Endothelial cell of umbilical vein (primary cell): ENCODE measurements at regions not wholly inside any gene's neighbourhood (a gene's known extent, or its start where the extent isn't known, plus 50 kb on each side); places are given as distances from the start of the nearest gene placed in this dataset.

ENCODE experiments used
- BruUV-seq: library from RNA; stranded (reverse); fragments of 400-500 nt; replicated peaks from 2 replicates; lab custom pipeline; 2021; lab: Mats Ljungman, UMichigan
- CTCF ChIA-PET: fragments of 300-600, 350-600 bp; sonication (Branson Sonifier 250); formaldehyde crosslinking; loops from one replicate; lab custom pipeline; 2021; ENCODE audit warnings: antibody characterized with exemption, inconsistent platforms; lab: Charles Lee
- POLR2A ChIA-PET: fragments of 300-600, 350-600 bp; sonication (Branson Sonifier 250); formaldehyde crosslinking; loops from one replicate; lab custom pipeline; 2021; ENCODE audit warnings: antibody characterized with exemption, inconsistent platforms; lab: Charles Lee
- DNase-seq: peaks from one replicate; pipeline ENCODE4 v3.0.0-alpha.2; 2011; ENCODE audit warnings: low read depth, low spot score
- FAIRE-seq: peaks from 2 replicates; lab custom pipeline; 2011; peaks lifted over from hg19 to GRCh38; lab: Jason Lieb, UNC
- H2AFZ ChIP-seq: 2 replicates; pipeline ENCODE4 v1.6.0; 2012; ENCODE audit warnings: low read depth, low read length, control low read depth, inconsistent platforms
- H3K27ac ChIP-seq: 2 replicates; pipeline ENCODE4 v1.5.1; 2011; ENCODE audit warnings: low read depth, mild to moderate bottlenecking, control low read depth, low read length, moderate library complexity; ENCODE audit not compliant: insufficient read depth
- H3K27me3 ChIP-seq, 2 experiments: 2 replicates each; pipeline versions ENCODE4 v1.6.0 to v1.6.1; 2011; ENCODE audit warnings: low read length in 2 of 2, mixed read lengths in 1 of 2; ENCODE audit not compliant: control insufficient read depth in 2 of 2, insufficient read depth in 2 of 2
- H3K36me3 ChIP-seq, 2 experiments: 2 replicates in 1 of 2; 3 replicates in 1 of 2; pipeline ENCODE4 v1.5.1; 2011; ENCODE audit warnings: low read length in 2 of 2, mild to moderate bottlenecking in 1 of 2, moderate library complexity in 1 of 2; ENCODE audit not compliant: control insufficient read depth in 2 of 2, insufficient read depth in 2 of 2; ENCODE audit errors: extremely low read depth in 1 of 2
- H3K4me1 ChIP-seq: 3 replicates; pipeline ENCODE4 v1.5.1; 2011; ENCODE audit warnings: mild to moderate bottlenecking, low read length; ENCODE audit not compliant: control insufficient read depth, insufficient read depth; ENCODE audit errors: extremely low read depth
- H3K4me2 ChIP-seq: 2 replicates; pipeline ENCODE4 v1.6.1; 2011; ENCODE audit warnings: low read length, control low read depth, mixed read lengths; ENCODE audit not compliant: insufficient read depth
- H3K4me3 ChIP-seq, 3 experiments: fragments of 200-600 bp in 1 of 3; sonication (generic), shearing (Covaris generic) in 1 of 3; replicated peaks in 1 of 3; 2 replicates each; pipeline ENCODE4 v1.5.1; 2011 to 2016; ENCODE audit warnings: control low read depth in 3 of 3, low read length in 3 of 3, mild to moderate bottlenecking in 2 of 3, inconsistent platforms in 1 of 3, low read depth in 1 of 3, moderate library complexity in 1 of 3; ENCODE audit not compliant: insufficient read depth in 1 of 3
- H3K79me2 ChIP-seq: 2 replicates; pipeline ENCODE4 v1.6.0; 2012; ENCODE audit warnings: low read length, inconsistent platforms; ENCODE audit not compliant: control insufficient read depth, insufficient read depth
- H3K9ac ChIP-seq: replicated peaks from 2 replicates; pipeline ENCODE3; 2011; ENCODE audit warnings: low read length, control low read depth; ENCODE audit not compliant: insufficient read depth; ENCODE audit errors: extremely low read depth
- H3K9me1 ChIP-seq: replicated peaks from 3 replicates; pipeline ENCODE4 v1.6.0; 2011; ENCODE audit warnings: mild to moderate bottlenecking, low read length; ENCODE audit not compliant: control insufficient read depth, insufficient read depth; ENCODE audit errors: extremely low read depth
- H3K9me3 ChIP-seq: replicated peaks from 2 replicates; pipeline ENCODE4 v1.5.1; 2012; ENCODE audit warnings: low read length, inconsistent platforms; ENCODE audit not compliant: control insufficient read depth, insufficient read depth
- H4K20me1 ChIP-seq: replicated peaks from 2 replicates; pipeline ENCODE3; 2011; ENCODE audit warnings: mild to moderate bottlenecking, low read length; ENCODE audit not compliant: control insufficient read depth, insufficient read depth; ENCODE audit errors: extremely low read depth
- CTCF ChIP-seq, 2 donors: IDR thresholded peaks; 1 replicate in 1 of 2; 2 replicates in 1 of 2; pipeline ENCODE4 v1.5.1; 2011; ENCODE audit warnings: low read length in 2 of 2, mild to moderate bottlenecking in 2 of 2, moderate library complexity in 2 of 2, control low read depth in 1 of 2, inconsistent platforms in 1 of 2, low read depth in 1 of 2; ENCODE audit not compliant: insufficient read depth in 1 of 2; ENCODE audit errors: extremely low read depth in 1 of 2
- EZH2 ChIP-seq: IDR thresholded peaks from 2 replicates; pipeline ENCODE4 v1.6.1; 2012; ENCODE audit warnings: borderline replicate concordance, low read depth, mild to moderate bottlenecking, moderate library complexity, low read length, inconsistent platforms; ENCODE audit not compliant: severe bottlenecking
- FOS ChIP-seq: IDR thresholded peaks from 2 replicates; pipeline ENCODE4 v1.6.1; 2011; ENCODE audit warnings: mild to moderate bottlenecking, low read length, moderate library complexity, borderline replicate concordance; ENCODE audit not compliant: insufficient read depth
- GATA2 ChIP-seq: IDR thresholded peaks from 2 replicates; pipeline ENCODE4 v1.7.0; 2011; ENCODE audit warnings: low read depth, mild to moderate bottlenecking, moderate library complexity, mixed read lengths, low read length; ENCODE audit not compliant: insufficient read length, insufficient read depth
- JUN ChIP-seq: IDR thresholded peaks from 2 replicates; pipeline ENCODE4 v1.6.1; 2011; ENCODE audit warnings: borderline replicate concordance, low read depth; ENCODE audit not compliant: insufficient read length, insufficient read depth
- MYC ChIP-seq: IDR thresholded peaks from one replicate; pipeline ENCODE4 v1.6.1; 2011; ENCODE audit warnings: mild to moderate bottlenecking, low read depth, low read length
- POLR2A ChIP-seq: IDR thresholded peaks from 2 replicates; pipeline ENCODE4 v1.6.1; 2012; ENCODE audit warnings: low read depth, mild to moderate bottlenecking, control low read depth, low read length
- POLR2AphosphoS5 ChIP-seq: IDR thresholded peaks from 2 replicates; pipeline ENCODE4 v1.6.1; 2012; ENCODE audit warnings: low read depth, mild to moderate bottlenecking, control low read depth, low read length, moderate library complexity; ENCODE audit not compliant: insufficient read depth
- dilution Hi-C: fragments of 300-500 bp; cut with MboI; formaldehyde crosslinking; loops from one replicate; pipeline ENCODE4 v1.15.0; 2019; ENCODE audit warnings: low sequenced_read_pairs; ENCODE audit not compliant: extremely low pct_ligation_motif_present
- intact Hi-C: fragments of 100-400 bp; cut with micrococcal nuclease; formaldehyde crosslinking; loops from one replicate; pipeline ENCODE4 v1.10.0; 2022
- TF ChIP-seq, protein P1 (sequence below): IDR thresholded peaks from 2 replicates; pipeline ENCODE4 v1.6.1; 2011; ENCODE audit not compliant: insufficient read depth, insufficient read length

- TF ChIP-seq MYC (no peak), POLR2A (no peak), JUN (no peak), EZH2 (no peak), GATA2 (no peak), FOS (no peak), CTCF (IDR thresholded peaks at IDR 0.05; ENCODE audit: extremely low read depth in 1 of 2, insufficient read depth in 1 of 2, low read depth in 1 of 2, low read length in 2 of 2) (no peak), POLR2AphosphoS5 (no peak)
- TF ChIP-seq, protein P1, sequence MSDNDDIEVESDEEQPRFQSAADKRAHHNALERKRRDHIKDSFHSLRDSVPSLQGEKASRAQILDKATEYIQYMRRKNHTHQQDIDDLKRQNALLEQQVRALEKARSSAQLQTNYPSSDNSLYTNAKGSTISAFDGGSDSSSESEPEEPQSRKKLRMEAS = no peak
- DNase-seq = no peak
- H2AFZ ChIP-seq = no peak overlapping the region
- no TSS peak for BruUV-seq
- dilution Hi-C loops (no loop called here), intact Hi-C loops (no loop called here)
- ChIA-PET POLR2A (interaction anchor here (0.7 kb wide), 1 partner anchor 79 kb away, joined by 4 read pairs; no protein-coding TSS in a partner anchor), CTCF (interaction anchor here (0.8 to 1.0 kb wide), 2 partner anchors 189 to 367 kb away, joined by 3 read pairs; no protein-coding TSS in a partner anchor)
- no peak overlapping the region for H3K27ac ChIP-seq
- no peaks in the 10 kb centered on the region for H3K36me3 ChIP-seq
- peaks cover 18 to 24% of the 10 kb centered on the region in 2 experiments for H3K27me3 ChIP-seq
- no peaks in the 10 kb centered on the region for H3K4me1 ChIP-seq
- H3K79me2 ChIP-seq = no peaks in the 10 kb centered on the region
- no peak overlapping the region for H3K4me2 ChIP-seq
- H3K9ac ChIP-seq = no peak overlapping the region
- no peaks in the 10 kb centered on the region for H3K9me3 ChIP-seq
- H3K9me1 ChIP-seq = no peaks in the 10 kb centered on the region
- no peaks in the 10 kb centered on the region for H4K20me1 ChIP-seq
- FAIRE-seq = no peak
- H3K4me3 ChIP-seq = no peak overlapping the region
These were observed 97.4 kb downstream of the SNX5 start for GRCh38 chr20:17871181-17871580.
